ENCODE measurements at regions not wholly inside any gene's neighbourhood (a gene's known extent, or its start where the extent isn't known, plus 50 kb on each side); places are given as distances from the start of the nearest gene placed in this dataset.

DNA sequence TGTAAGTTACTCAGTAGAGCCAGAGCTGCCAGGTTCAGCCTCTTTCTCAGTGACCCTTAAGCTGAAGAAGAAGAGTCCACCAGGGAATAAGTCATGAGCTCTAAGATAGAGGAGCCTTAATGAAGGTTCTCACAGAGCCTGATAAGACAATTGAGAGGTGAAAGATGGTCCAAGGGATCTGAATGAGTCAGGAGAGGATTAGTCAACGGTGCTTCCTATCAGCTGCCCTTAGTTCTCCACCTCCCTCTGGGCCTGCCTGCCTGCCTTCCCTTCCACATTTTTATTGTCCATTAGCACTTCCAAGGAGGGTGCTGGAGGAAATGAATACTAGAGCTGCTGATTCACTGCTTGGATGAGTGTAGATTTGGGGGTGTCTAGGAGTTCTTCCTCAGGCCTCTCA, 161.7 kb upstream of the RMST start:
- DNase-seq (no peak), FAIRE-seq (no peak)

DNA sequence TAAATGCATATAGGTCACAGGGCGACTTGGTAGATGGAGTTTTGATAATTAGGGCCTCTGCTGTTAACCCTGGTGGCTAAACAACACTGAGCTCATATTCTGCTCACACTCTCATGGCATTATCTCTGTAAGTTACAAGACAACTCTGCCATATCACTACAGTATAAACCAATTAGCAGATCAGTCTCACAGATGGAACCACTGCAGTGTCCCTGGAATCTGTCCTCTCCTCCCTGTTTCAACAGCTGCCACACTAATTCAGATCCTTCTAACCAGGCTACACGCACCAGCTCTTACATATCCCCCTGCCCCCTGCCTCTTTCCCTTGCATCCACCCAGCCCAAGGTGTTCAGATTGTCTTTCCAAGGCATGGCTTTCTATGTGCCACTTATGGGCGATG, 161.0 kb upstream of the RMST start:
- DNase-seq (no peak), FAIRE-seq (no peak)
- Histone ChIP-seq H3K36me3 (ENCODE audit: control insufficient read depth in 2 of 3, insufficient read depth in 3 of 3, low read length in 3 of 3) (no peaks in the 10 kb centered on the region), H3K4me1 (ENCODE audit: control insufficient read depth in 2 of 3, insufficient read depth in 2 of 3, low read depth in 1 of 3, low read length in 3 of 3) (peaks cover 0 to 3% (median 3%) of the 10 kb centered on the region in 3 donors), H3K9ac (ENCODE audit: low read length in 3 of 3) (no peak overlapping the region), H3K27me3 (ENCODE audit: control insufficient read depth, insufficient read depth, low read length) (no peaks in the 10 kb centered on the region), H3K9me3 (ENCODE audit: control insufficient read depth in 2 of 3, insufficient read depth in 1 of 3, low read length in 3 of 3) (peaks cover 0 to 2% (median 0%) of the 10 kb centered on the region in 3 donors), H3K27ac (ENCODE audit: low read depth in 2 of 2, low read length in 2 of 2) (no peak overlapping the region), H3K4me3 (ENCODE audit: low read length in 3 of 3) (no peak overlapping the region)
- intact Hi-C loops (cut with DNase I) = no loop called here
- TF ChIP-seq, protein P1, sequence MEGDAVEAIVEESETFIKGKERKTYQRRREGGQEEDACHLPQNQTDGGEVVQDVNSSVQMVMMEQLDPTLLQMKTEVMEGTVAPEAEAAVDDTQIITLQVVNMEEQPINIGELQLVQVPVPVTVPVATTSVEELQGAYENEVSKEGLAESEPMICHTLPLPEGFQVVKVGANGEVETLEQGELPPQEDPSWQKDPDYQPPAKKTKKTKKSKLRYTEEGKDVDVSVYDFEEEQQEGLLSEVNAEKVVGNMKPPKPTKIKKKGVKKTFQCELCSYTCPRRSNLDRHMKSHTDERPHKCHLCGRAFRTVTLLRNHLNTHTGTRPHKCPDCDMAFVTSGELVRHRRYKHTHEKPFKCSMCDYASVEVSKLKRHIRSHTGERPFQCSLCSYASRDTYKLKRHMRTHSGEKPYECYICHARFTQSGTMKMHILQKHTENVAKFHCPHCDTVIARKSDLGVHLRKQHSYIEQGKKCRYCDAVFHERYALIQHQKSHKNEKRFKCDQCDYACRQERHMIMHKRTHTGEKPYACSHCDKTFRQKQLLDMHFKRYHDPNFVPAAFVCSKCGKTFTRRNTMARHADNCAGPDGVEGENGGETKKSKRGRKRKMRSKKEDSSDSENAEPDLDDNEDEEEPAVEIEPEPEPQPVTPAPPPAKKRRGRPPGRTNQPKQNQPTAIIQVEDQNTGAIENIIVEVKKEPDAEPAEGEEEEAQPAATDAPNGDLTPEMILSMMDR (IDR thresholded peaks at IDR 0.05; ENCODE audit: borderline replicate concordance, extremely low read depth, insufficient read depth) = no peak

More for the DNA sequence above, 161.7 kb upstream of the RMST start:
- Histone ChIP-seq H3K9ac (ENCODE audit: low read length in 3 of 3) (no peak overlapping the region), H3K4me3 (ENCODE audit: low read length in 3 of 3) (no peak overlapping the region), H3K9me3 (ENCODE audit: control insufficient read depth in 2 of 3, insufficient read depth in 1 of 3, low read length in 3 of 3) (peaks cover 0 to 2% (median 0%) of the 10 kb centered on the region in 3 donors), H3K36me3 (ENCODE audit: control insufficient read depth in 2 of 3, insufficient read depth in 3 of 3, low read length in 3 of 3) (no peaks in the 10 kb centered on the region), H3K27me3 (ENCODE audit: control insufficient read depth, insufficient read depth, low read length) (no peaks in the 10 kb centered on the region), H3K27ac (ENCODE audit: low read depth in 2 of 2, low read length in 2 of 2) (no peak overlapping the region), H3K4me1 (ENCODE audit: control insufficient read depth in 2 of 3, insufficient read depth in 2 of 3, low read depth in 1 of 3, low read length in 3 of 3) (peaks cover 0 to 3% (median 2%) of the 10 kb centered on the region in 3 donors)
- intact Hi-C loops (cut with DNase I) = no loop called here
- TF ChIP-seq, protein P1 (IDR thresholded peaks at IDR 0.05; ENCODE audit: borderline replicate concordance, extremely low read depth, insufficient read depth) = no peak

DNA sequence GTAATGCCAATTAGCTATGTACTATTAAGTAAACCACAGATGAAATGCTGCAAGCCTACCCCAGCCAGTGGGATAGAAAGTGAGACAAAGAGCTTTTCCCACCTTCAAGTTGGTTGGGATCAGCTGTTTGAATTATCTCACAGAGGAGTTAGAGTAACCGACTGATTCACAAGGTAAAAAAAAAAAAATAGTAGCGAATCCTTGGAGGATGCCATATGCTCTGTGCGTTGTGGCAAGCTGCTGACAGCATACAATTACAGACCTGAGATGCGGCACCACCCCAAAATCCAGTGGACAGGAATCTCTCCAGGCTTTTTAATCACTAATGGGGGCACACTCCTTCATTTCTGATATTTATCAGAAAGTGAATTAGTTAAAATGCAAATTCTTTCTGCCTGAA, 157.0 kb upstream of the RMST start:
- no peak for DNase-seq
- intact Hi-C loops (cut with DNase I) = no loop called here
- TF ChIP-seq, protein P1 (IDR thresholded peaks at IDR 0.05; ENCODE audit: borderline replicate concordance, extremely low read depth, insufficient read depth) = no peak
- H3K9me3 ChIP-seq (ENCODE audit: control insufficient read depth in 2 of 3, insufficient read depth in 1 of 3, low read length in 3 of 3) = peaks cover 0 to 2% (median 0%) of the 10 kb centered on the region in 3 donors
- no peak overlapping the region for H3K4me3 ChIP-seq (ENCODE audit: low read length in 3 of 3)
- H3K27ac ChIP-seq (ENCODE audit: low read depth in 2 of 2, low read length in 2 of 2) = no peak overlapping the region
- H3K4me1 ChIP-seq (ENCODE audit: control insufficient read depth in 2 of 3, insufficient read depth in 2 of 3, low read depth in 1 of 3, low read length in 3 of 3) = peaks cover 0 to 3% (median 0%) of the 10 kb centered on the region in 3 donors
- no peak overlapping the region for H3K9ac ChIP-seq (ENCODE audit: low read length in 3 of 3)
- no peaks in the 10 kb centered on the region for H3K36me3 ChIP-seq (ENCODE audit: control insufficient read depth in 2 of 3, insufficient read depth in 3 of 3, low read length in 3 of 3)
- FAIRE-seq = no peak
- no peaks in the 10 kb centered on the region for H3K27me3 ChIP-seq (ENCODE audit: control insufficient read depth, insufficient read depth, low read length)

DNA sequence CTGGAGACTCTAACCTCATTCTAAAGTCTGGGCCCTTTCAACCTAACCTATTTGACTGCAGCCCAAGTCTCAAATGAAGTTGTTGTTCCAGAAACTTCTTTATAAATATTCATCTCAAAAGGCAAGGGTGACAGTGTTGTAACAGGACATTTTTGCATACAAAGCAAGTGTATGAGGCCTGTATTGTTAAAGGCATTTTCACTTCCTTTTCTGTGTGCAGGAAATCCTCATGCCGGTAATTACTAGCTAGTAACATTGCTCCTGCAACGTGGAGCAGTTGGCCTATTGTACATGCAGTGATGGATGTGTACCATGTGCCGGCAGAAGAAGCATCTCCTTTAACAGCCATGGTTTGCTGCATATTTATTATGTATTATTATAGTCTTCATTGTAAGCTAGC, 156.5 kb upstream of the RMST start:
- DNase-seq (peak in 1 of 5 donors; percentile 26), FAIRE-seq (no peak)
- no peak overlapping the region for H3K27ac ChIP-seq (ENCODE audit: low read depth in 2 of 2, low read length in 2 of 2)
- TF ChIP-seq, protein P1 (IDR thresholded peaks at IDR 0.05; ENCODE audit: borderline replicate concordance, extremely low read depth, insufficient read depth) = no peak
- peaks cover 0 to 3% (median 0%) of the 10 kb centered on the region in 3 donors for H3K4me1 ChIP-seq (ENCODE audit: control insufficient read depth in 2 of 3, insufficient read depth in 2 of 3, low read depth in 1 of 3, low read length in 3 of 3)
- no peaks in the 10 kb centered on the region for H3K27me3 ChIP-seq (ENCODE audit: control insufficient read depth, insufficient read depth, low read length)
- no peak overlapping the region for H3K4me3 ChIP-seq (ENCODE audit: low read length in 3 of 3)
- H3K9ac ChIP-seq (ENCODE audit: low read length in 3 of 3) = no peak overlapping the region
- no peaks in the 10 kb centered on the region for H3K36me3 ChIP-seq (ENCODE audit: control insufficient read depth in 2 of 3, insufficient read depth in 3 of 3, low read length in 3 of 3)
- peaks cover 0 to 2% (median 0%) of the 10 kb centered on the region in 3 donors for H3K9me3 ChIP-seq (ENCODE audit: control insufficient read depth in 2 of 3, insufficient read depth in 1 of 3, low read length in 3 of 3)
- intact Hi-C loops (cut with DNase I) = no loop called here

Measured in kidney (tissue), 13 donors.